Mucosa of descending colon (tissue), 3 donors: ENCODE measurements at regions not wholly inside any gene's neighbourhood (a gene's known extent, or its start where the extent isn't known, plus 50 kb on each side); places are given as distances from the start of the nearest gene placed in this dataset.

ENCODE experiments used
- ATAC-seq: fragments of 200-7000 bp; cut with Tn5 transposase; one replicate; pipeline ENCODE4 v1.9.1; 2020; ENCODE audit warnings: mild to moderate bottlenecking, moderate library complexity
- DNase-seq, 3 donors: peaks; one replicate each; pipeline ENCODE4 v3.0.0-alpha.2; 2020
- H3K36me3 ChIP-seq: fragments of 200-600 bp; one replicate; pipeline ENCODE4 v1.8.0; 2021; ENCODE audit warnings: low read depth, mild to moderate bottlenecking
- H3K4me1 ChIP-seq: fragments of 200-600 bp; one replicate; pipeline ENCODE4 v1.8.0; 2021; ENCODE audit warnings: low read depth, mild to moderate bottlenecking
- H3K4me3 ChIP-seq: fragments of 200-600 bp; one replicate; pipeline ENCODE4 v1.8.0; 2021; ENCODE audit warnings: mild to moderate bottlenecking
- H3K9me3 ChIP-seq: fragments of 200-600 bp; one replicate; pipeline ENCODE4 v1.8.0; 2021; ENCODE audit warnings: mild to moderate bottlenecking
- CTCF ChIP-seq: fragments of 200-600 bp; IDR thresholded peaks from one replicate; pipeline ENCODE4 v1.8.0; 2022; ENCODE audit warnings: antibody characterized with exemption, mild to moderate bottlenecking
- intact Hi-C, 2 donors: fragments of 100-400 bp; cut with DNase I in 1 of 2; cut with micrococcal nuclease in 1 of 2; formaldehyde crosslinking; loops; one replicate each; pipeline versions ENCODE4 v1.11.0 to v1.11.1; 2022; cut with DNase I, micrococcal nuclease
- donor health status: DM: no; HTN: no; CAD: no; lungs with moderate emphysema.
- donor health status: DM: no; HTN: no; CAD: no.
- donor health status: DM: no; HTN: yes; CAD: no.

DNA sequence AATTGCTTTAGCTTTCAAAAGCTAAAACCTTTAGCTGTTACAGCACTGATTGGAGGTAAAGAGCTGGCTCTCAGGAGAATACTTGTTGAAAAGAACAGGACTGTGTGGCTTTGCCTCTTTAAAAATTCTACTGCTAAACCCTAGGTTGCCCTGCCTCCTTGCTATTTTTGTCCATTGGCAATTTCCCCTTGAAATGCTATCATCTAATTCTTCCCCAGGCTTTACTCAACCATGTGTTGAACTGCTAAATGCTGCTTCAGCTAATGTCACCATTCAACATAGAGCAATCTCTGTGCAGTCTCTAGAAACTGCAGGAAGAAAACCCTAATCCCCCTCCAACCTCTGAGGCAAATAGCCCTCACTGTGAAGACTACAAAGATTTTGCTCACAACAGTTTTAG, 203.7 kb upstream of the ARX start:
- intact Hi-C loops = no loop called here
- DNase-seq = no peak
- H3K4me1 ChIP-seq = no peaks in the 10 kb centered on the region
- H3K9me3 ChIP-seq = no peaks in the 10 kb centered on the region
- no peaks in the 10 kb centered on the region for H3K36me3 ChIP-seq
- TF ChIP-seq CTCF = no peak
- H3K4me3 ChIP-seq = no peak overlapping the region
- ATAC-seq = no peak

DNA sequence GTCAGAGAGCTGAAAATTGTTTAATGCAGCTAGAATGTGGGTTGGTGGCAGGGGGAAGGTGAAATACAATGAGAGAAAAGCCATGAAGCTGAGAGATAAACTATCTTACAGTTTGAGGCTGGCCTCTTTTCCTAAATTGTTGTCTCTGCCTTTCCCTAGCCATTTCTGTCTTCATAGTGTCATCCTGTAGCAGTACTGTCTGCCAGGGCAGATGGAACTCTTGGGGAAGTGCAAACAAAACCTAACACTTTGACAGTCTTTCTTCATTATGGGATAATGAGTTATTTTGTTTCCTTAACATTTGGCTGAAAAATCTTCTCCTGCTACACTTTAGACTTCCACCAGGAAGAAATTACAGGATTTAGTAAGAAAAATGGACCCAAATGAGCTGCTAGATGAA, 197.8 kb upstream of the ARX start:
- Histone ChIP-seq H3K4me3 (no peak overlapping the region), H3K4me1 (no peaks in the 10 kb centered on the region), H3K9me3 (no peaks in the 10 kb centered on the region), H3K36me3 (no peaks in the 10 kb centered on the region)
- TF ChIP-seq CTCF = no peak
- no peak for ATAC-seq
- intact Hi-C loops = no loop called here
- DNase-seq = no peak

DNA sequence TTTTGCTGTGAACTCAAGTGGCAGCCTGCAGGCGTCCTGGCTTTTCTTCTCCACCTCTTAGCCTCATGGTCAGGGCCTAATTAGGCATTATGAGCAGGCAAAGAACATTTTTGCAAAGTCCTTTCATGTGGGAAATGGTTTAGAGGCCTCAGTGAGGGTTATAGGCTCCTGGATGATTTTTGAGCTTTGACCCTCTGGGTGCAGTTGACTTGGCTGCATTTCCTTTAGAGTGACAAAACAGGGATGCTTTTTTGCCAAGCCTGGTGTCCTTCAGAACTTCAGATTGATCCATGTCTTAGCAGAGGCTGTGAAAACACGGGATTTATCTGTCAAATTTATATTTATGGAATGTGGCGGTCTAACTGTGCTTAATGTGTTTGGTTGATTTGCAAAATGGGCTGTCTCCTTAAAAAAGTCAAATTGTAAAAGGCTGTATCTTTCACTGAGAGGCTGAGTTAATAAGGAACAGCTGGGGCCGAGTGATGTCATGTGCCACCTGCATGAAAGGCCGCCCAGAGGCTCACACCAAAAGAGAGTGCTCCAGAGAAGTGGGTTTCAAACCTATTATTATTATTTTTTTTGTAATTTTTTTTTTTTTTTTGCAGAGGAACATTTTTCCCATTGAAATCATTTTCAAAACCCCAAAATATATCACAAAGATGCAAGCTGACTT, 192.2 kb upstream of the ARX start:
- no peak overlapping the region for H3K4me3 ChIP-seq
- intact Hi-C loops = no loop called here
- no peak for TF ChIP-seq CTCF
- no peaks in the 10 kb centered on the region for H3K9me3 ChIP-seq
- DNase-seq = no peak
- no peaks in the 10 kb centered on the region for H3K36me3 ChIP-seq
- H3K4me1 ChIP-seq = no peaks in the 10 kb centered on the region
- no peak for ATAC-seq

GRCh38 chrX:25206778-25207177, 191.0 kb upstream of the ARX start:
- DNase-seq = no peak
- no peak for TF ChIP-seq CTCF
- ATAC-seq = no peak
- no peaks in the 10 kb centered on the region for H3K4me1 ChIP-seq
- no peaks in the 10 kb centered on the region for H3K36me3 ChIP-seq
- no peaks in the 10 kb centered on the region for H3K9me3 ChIP-seq
- intact Hi-C loops = no loop called here
- no peak overlapping the region for H3K4me3 ChIP-seq

DNA sequence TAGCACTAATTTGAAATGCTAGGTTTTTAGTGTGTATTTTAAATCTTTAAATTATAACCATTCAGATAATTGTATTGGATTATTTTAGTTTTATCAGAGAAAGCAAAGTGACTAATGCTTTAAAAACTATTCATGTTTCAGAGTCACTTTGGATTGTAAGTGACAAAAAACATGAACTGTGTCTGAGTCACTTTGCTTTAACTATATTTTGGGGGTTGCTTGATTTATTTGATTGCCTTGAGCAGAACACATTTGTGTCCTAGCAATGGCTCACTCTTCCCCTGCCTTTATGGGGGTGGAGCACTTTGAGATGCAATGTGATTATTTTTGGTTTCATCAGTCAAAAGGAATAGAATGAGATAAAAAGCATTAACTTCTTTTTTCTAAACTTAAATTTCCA, 188.4 kb upstream of the ARX start:
- no peak for ATAC-seq
- H3K9me3 ChIP-seq = no peaks in the 10 kb centered on the region
- no peaks in the 10 kb centered on the region for H3K4me1 ChIP-seq
- TF ChIP-seq CTCF = no peak
- H3K4me3 ChIP-seq = no peak overlapping the region
- H3K36me3 ChIP-seq = no peaks in the 10 kb centered on the region
- intact Hi-C loops = no loop called here
- DNase-seq = no peak

DNA sequence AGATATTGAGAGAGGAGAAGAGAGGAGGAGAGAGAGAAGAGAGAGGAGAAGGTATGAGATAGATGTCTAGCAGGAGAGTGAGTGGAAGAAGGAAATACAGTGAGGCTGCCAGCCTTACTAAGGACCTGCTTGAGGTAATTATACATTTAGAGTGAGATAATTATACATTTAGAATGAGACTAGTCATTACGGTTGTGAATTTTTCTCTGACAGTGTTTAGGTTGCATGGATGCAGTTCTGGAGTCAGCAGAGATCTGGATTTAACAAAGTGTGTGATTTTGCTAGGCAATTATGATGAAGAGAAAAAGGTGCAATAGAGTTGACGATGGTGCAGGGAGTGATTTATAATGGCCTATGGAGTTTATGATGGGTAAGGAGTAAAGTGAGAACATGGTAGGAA, 187.1 kb upstream of the ARX start:
- ATAC-seq = no peak
- no peaks in the 10 kb centered on the region for H3K4me1 ChIP-seq
- intact Hi-C loops = no loop called here

More for the DNA sequence above, 187.1 kb upstream of the ARX start:
- DNase-seq = no peak
- Histone ChIP-seq H3K9me3 (no peaks in the 10 kb centered on the region), H3K36me3 (no peaks in the 10 kb centered on the region), H3K4me3 (no peak overlapping the region)
- TF ChIP-seq CTCF = no peak
